K562 (cell line): ENCODE measurements at regions not wholly inside any gene's neighbourhood (a gene's known extent, or its start where the extent isn't known, plus 50 kb on each side); places are given as distances from the start of the nearest gene placed in this dataset.

ENCODE experiments used
- BRF1 ChIP-seq: IDR thresholded peaks from 3 replicates; pipeline ENCODE4 v1.6.1; 2011; ENCODE audit warnings: borderline replicate concordance, mild to moderate bottlenecking; ENCODE audit not compliant: insufficient read length; ENCODE audit errors: extremely low read depth
- CLOCK ChIP-seq: fragments of 250-450 bp; sonication (Bioruptor Pico); IDR thresholded peaks from 2 replicates; pipeline ENCODE4 v1.4.0; 2020; ENCODE audit warnings: mild to moderate bottlenecking, moderate library complexity, borderline replicate concordance
- CTCF ChIP-seq, 3 experiments: IDR thresholded peaks in 2 of 3; conservative IDR thresholded peaks in 1 of 3; 2 replicates each; pipeline ENCODE4 v1.5.1; 2011 to 2012; ENCODE audit warnings: low read length in 3 of 3, mild to moderate bottlenecking in 3 of 3, control low read depth in 2 of 3, improper control_type of control experiment in 1 of 3, inconsistent platforms in 1 of 3, low read depth in 1 of 3, mixed read lengths in 1 of 3, moderate library complexity in 1 of 3; ENCODE audit not compliant: insufficient read depth in 2 of 3
- FOXA1 ChIP-seq: fragments of 450-650 bp; IDR thresholded peaks from 2 replicates; pipeline ENCODE4 v1.6.1; 2016; ENCODE audit warnings: mild to moderate bottlenecking, borderline replicate concordance
- KAT7 ChIP-seq: sonication (generic); formaldehyde crosslinking; IDR thresholded peaks from 2 replicates; pipeline ENCODE4 v1.8.0; 2022; ENCODE audit warnings: missing genetic modification reagents, mild to moderate bottlenecking, borderline replicate concordance
- LARP7 ChIP-seq: fragments of 450-650 bp; IDR thresholded peaks from 2 replicates; pipeline ENCODE4 v1.6.1; 2016
- MXD1 ChIP-seq: fragments of 250-450 bp; sonication (Bioruptor Pico); IDR thresholded peaks from 2 replicates; pipeline ENCODE4 v1.8.0; 2021; ENCODE audit warnings: borderline replicate concordance, mild to moderate bottlenecking, moderate library complexity; ENCODE audit not compliant: poor library complexity, severe bottlenecking
- MYBL2 ChIP-seq, 2 experiments: fragments of 450-650 bp in 1 of 2; sonication (generic) in 1 of 2; formaldehyde crosslinking in 1 of 2; IDR thresholded peaks; 2 replicates each; pipeline versions ENCODE4 v1.6.1 to v1.8.1; 2017 to 2022; ENCODE audit warnings: borderline replicate concordance in 1 of 2, inconsistent platforms in 1 of 2, low read depth in 1 of 2, mild to moderate bottlenecking in 1 of 2, missing genetic modification reagents in 1 of 2, moderate library complexity in 1 of 2
- NCOA2 ChIP-seq, 2 experiments: fragments of 450-650 bp; IDR thresholded peaks; 2 replicates each; pipeline ENCODE4 v1.6.1; 2018; ENCODE audit warnings: mild to moderate bottlenecking in 2 of 2, moderate library complexity in 1 of 2; ENCODE audit not compliant: partially characterized antibody in 2 of 2
- RAD21 ChIP-seq, 2 experiments: fragments of 250-450 bp in 1 of 2; fragments of 450-650 bp in 1 of 2; sonication (Bioruptor Pico) in 1 of 2; formaldehyde crosslinking in 1 of 2; IDR thresholded peaks in 1 of 2; conservative IDR thresholded peaks in 1 of 2; 2 replicates each; pipeline versions ENCODE4 v1.4.0 to v1.8.0; 2020 to 2022; ENCODE audit warnings: mild to moderate bottlenecking in 2 of 2, moderate library complexity in 1 of 2
- SMARCA5 ChIP-seq: fragments of 450-650 bp; IDR thresholded peaks from 2 replicates; pipeline ENCODE4 v1.6.1; 2016
- THAP12 ChIP-seq: fragments of 250-450 bp; sonication (Bioruptor Pico); IDR thresholded peaks from 2 replicates; pipeline ENCODE4 v1.9.0; 2021; ENCODE audit warnings: mild to moderate bottlenecking, inconsistent platforms
- ZBTB5 ChIP-seq: fragments of 450-650 bp; IDR thresholded peaks from 2 replicates; pipeline ENCODE4 v1.6.1; 2017; ENCODE audit warnings: antibody characterized with exemption
- ZNF583 ChIP-seq: fragments of 250-450 bp; sonication (Bioruptor Pico); IDR thresholded peaks from 2 replicates; pipeline ENCODE4 v1.4.0; 2020
- ZNF639 ChIP-seq, 2 experiments: fragments of 200-800 bp in 1 of 2; sonication (Bioruptor generic) in 1 of 2; sonication (generic) in 1 of 2; formaldehyde crosslinking in 1 of 2; IDR thresholded peaks in 1 of 2; conservative IDR thresholded peaks in 1 of 2; 2 replicates each; pipeline versions ENCODE4 v1.5.0 to v1.6.1; 2016 to 2020; ENCODE audit warnings: missing compliant biosample characterization in 1 of 2, missing genetic modification characterization in 1 of 2, missing genetic modification reagents in 1 of 2

- no peak for TF ChIP-seq ZBTB5
- no peak for TF ChIP-seq CLOCK
- TF ChIP-seq MXD1 (CRISPR knock-in tag), result no peak
- no peak for TF ChIP-seq ZNF639 (CRISPR knock-in tag; conservative IDR thresholded peaks at IDR 0.05 in 1 of 2, IDR thresholded peaks at IDR 0.05 in 1 of 2)
- no peak for TF ChIP-seq ZNF583 (CRISPR knock-in tag)
- TF ChIP-seq NCOA2 (IDR thresholded peaks at IDR 0.05; ENCODE audit: partially characterized antibody in 2 of 2), result no peak
- peak in 2 of 3 experiments; percentile 18 to 53; a peak in 2 of 6 replicates for TF ChIP-seq CTCF (IDR thresholded peaks at IDR 0.05 in 2 of 3, conservative IDR thresholded peaks at IDR 0.05 in 1 of 3; ENCODE audit: insufficient read depth in 2 of 3, low read depth in 1 of 3, low read length in 3 of 3)
- TF ChIP-seq FOXA1, result no peak
- no peak for TF ChIP-seq LARP7
- no peak for TF ChIP-seq KAT7 (CRISPR knock-in tag)
- no peak for TF ChIP-seq THAP12 (CRISPR knock-in tag)
- no peak for TF ChIP-seq BRF1
- peak; percentile 80 to 88 for TF ChIP-seq RAD21 (CRISPR knock-in tag; conservative IDR thresholded peaks at IDR 0.05 in 1 of 2, IDR thresholded peaks at IDR 0.05 in 1 of 2)
- TF ChIP-seq SMARCA5, result no peak
- no peak for TF ChIP-seq MYBL2 (IDR thresholded peaks at IDR 0.05; ENCODE audit: low read depth)
- TF ChIP-seq MYBL2 (CRISPR knock-in tag; IDR thresholded peaks at IDR 0.05; ENCODE audit: borderline replicate concordance), result no peak
- TF ChIP-seq, all 486 proteins: peak for 5
These were observed 76.0 kb upstream of the AP1S2 start (continued) for GRCh38 chrX:15930585-15930984.
